Fibroblast of lung (primary cell): ENCODE measurements at regions not wholly inside any gene's neighbourhood (a gene's known extent, or its start where the extent isn't known, plus 50 kb on each side); places are given as distances from the start of the nearest gene placed in this dataset.

Source experiments
- EZH2 ChIP-seq: IDR thresholded peaks from 2 replicates; pipeline ENCODE4 v1.5.1; 2012; ENCODE audit warnings: low read length, control low read depth, mild to moderate bottlenecking; ENCODE audit errors: missing control alignments
- TF ChIP-seq, protein P1 (sequence below), 2 donors: IDR thresholded peaks in 1 of 2; conservative IDR thresholded peaks in 1 of 2; 1 replicate in 1 of 2; 2 replicates in 1 of 2; pipeline ENCODE4 v1.5.1; 2011 to 2012; ENCODE audit warnings: low read length in 2 of 2, control low read depth in 1 of 2, inconsistent platforms in 1 of 2, low read depth in 1 of 2, mild to moderate bottlenecking in 1 of 2

DNA sequence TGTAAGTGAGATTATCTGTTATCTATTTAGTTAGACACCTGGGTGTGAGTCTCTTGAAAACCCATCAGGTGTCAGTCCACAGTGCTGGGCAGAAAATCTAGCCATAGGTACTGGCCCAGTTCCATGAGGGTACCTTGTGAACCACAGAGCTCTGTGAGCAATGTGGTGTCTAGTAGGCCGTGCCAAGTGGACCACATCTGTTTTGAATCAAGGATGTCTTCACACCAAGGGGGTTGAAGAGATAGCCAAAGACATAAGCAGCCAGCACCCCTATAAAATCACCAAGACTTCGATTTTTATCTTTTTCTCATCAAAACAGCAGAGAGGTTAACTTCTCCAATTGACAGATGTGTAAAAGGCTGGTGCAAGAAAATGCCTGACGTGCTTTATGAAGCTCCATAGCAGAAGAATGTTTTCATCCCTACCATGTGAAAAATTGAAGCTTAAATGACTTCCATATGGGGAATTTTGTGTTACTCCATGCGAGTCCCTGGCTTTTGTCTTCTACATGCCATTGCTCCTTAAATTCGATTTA is 368.7 kb downstream of the HAO1 start:
- TF ChIP-seq, protein P1, sequence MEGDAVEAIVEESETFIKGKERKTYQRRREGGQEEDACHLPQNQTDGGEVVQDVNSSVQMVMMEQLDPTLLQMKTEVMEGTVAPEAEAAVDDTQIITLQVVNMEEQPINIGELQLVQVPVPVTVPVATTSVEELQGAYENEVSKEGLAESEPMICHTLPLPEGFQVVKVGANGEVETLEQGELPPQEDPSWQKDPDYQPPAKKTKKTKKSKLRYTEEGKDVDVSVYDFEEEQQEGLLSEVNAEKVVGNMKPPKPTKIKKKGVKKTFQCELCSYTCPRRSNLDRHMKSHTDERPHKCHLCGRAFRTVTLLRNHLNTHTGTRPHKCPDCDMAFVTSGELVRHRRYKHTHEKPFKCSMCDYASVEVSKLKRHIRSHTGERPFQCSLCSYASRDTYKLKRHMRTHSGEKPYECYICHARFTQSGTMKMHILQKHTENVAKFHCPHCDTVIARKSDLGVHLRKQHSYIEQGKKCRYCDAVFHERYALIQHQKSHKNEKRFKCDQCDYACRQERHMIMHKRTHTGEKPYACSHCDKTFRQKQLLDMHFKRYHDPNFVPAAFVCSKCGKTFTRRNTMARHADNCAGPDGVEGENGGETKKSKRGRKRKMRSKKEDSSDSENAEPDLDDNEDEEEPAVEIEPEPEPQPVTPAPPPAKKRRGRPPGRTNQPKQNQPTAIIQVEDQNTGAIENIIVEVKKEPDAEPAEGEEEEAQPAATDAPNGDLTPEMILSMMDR (conservative IDR thresholded peaks at IDR 0.05 in 1 of 2, IDR thresholded peaks at IDR 0.05 in 1 of 2; ENCODE audit: low read depth in 1 of 2, low read length in 2 of 2) = no peak
- TF ChIP-seq EZH2 = no peak
